Sigmoid colon (tissue), 4 donors: ENCODE measurements at regions not wholly inside any gene's neighbourhood (a gene's known extent, or its start where the extent isn't known, plus 50 kb on each side); places are given as distances from the start of the nearest gene placed in this dataset.

Experiments used
- CTCF ChIP-seq, 4 experiments: fragments of 450-650 bp in 3 of 4; fragments of 200-600 bp in 1 of 4; IDR thresholded peaks; one replicate each; pipeline ENCODE4 v1.5.1; 2016 to 2019; ENCODE audit warnings: antibody characterized with exemption in 4 of 4, mild to moderate bottlenecking in 3 of 4, moderate library complexity in 2 of 4
- EP300 ChIP-seq, 4 donors: sonication (generic); formaldehyde crosslinking; IDR thresholded peaks; one replicate each; pipeline ENCODE4 v1.6.1; 2017; ENCODE audit warnings: antibody characterized with exemption in 4 of 4

DNA sequence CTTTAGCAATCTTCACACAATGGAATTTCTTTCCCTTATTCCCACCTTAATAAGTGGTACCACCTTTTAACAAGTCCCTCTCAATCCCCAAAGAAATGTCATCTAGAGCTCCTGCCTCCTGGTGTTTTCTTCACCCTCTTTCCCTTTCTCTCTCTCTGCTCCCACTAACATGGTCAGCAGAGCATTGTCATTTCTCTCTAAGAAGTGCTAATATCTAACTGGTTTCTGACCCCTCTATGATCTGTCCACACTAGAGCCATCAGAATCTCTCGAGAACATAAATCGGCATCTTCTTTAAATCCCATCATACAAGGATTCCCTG is 161.2 kb upstream of the DTNA start:
- TF ChIP-seq CTCF (IDR thresholded peaks at IDR 0.05) = no peak
- no peak for TF ChIP-seq EP300 (IDR thresholded peaks at IDR 0.05)
